ENCODE measurements at regions not wholly inside any gene's neighbourhood (a gene's known extent, or its start where the extent isn't known, plus 50 kb on each side); places are given as distances from the start of the nearest gene placed in this dataset.

GRCh38 chr11:123268156-123268555 is 73.1 kb upstream of the CLMP start:
- peaks cover 3% of the 10 kb centered on the region for H3K9me3 Mint-ChIP-seq (ENCODE audit: unreplicated experiment)
- no peak overlapping the region for H3K4me3 Mint-ChIP-seq (ENCODE audit: unreplicated experiment)
- peaks cover 33% of the 10 kb centered on the region for H3K4me1 Mint-ChIP-seq (ENCODE audit: low read depth, unreplicated experiment)
- H3K27ac Mint-ChIP-seq (ENCODE audit: unreplicated experiment) = peak overlapping the region; percentile 94
- peaks cover 9% of the 10 kb centered on the region for H3K27me3 Mint-ChIP-seq (ENCODE audit: unreplicated experiment)
- TF ChIP-seq, protein P1, sequence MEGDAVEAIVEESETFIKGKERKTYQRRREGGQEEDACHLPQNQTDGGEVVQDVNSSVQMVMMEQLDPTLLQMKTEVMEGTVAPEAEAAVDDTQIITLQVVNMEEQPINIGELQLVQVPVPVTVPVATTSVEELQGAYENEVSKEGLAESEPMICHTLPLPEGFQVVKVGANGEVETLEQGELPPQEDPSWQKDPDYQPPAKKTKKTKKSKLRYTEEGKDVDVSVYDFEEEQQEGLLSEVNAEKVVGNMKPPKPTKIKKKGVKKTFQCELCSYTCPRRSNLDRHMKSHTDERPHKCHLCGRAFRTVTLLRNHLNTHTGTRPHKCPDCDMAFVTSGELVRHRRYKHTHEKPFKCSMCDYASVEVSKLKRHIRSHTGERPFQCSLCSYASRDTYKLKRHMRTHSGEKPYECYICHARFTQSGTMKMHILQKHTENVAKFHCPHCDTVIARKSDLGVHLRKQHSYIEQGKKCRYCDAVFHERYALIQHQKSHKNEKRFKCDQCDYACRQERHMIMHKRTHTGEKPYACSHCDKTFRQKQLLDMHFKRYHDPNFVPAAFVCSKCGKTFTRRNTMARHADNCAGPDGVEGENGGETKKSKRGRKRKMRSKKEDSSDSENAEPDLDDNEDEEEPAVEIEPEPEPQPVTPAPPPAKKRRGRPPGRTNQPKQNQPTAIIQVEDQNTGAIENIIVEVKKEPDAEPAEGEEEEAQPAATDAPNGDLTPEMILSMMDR (IDR thresholded peaks at IDR 0.05; ENCODE audit: partially characterized antibody, unreplicated experiment) = no peak
- no peak for DNase-seq
- no peaks in the 10 kb centered on the region for H3K36me3 Mint-ChIP-seq (ENCODE audit: unreplicated experiment)

GRCh38 chr11:123265951-123266350 is 70.9 kb upstream of the CLMP start:
- Mint-ChIP-seq H3K27me3 (ENCODE audit: unreplicated experiment) (peaks cover 11% of the 10 kb centered on the region), H3K9me3 (ENCODE audit: unreplicated experiment) (peaks cover 3% of the 10 kb centered on the region), H3K4me3 (ENCODE audit: unreplicated experiment) (no peak overlapping the region), H3K36me3 (ENCODE audit: unreplicated experiment) (no peaks in the 10 kb centered on the region), H3K27ac (ENCODE audit: unreplicated experiment) (no peak overlapping the region), H3K4me1 (ENCODE audit: low read depth, unreplicated experiment) (peaks cover 33% of the 10 kb centered on the region)
- TF ChIP-seq, protein P1 (IDR thresholded peaks at IDR 0.05; ENCODE audit: partially characterized antibody, unreplicated experiment) = no peak
- no peak for DNase-seq

DNA sequence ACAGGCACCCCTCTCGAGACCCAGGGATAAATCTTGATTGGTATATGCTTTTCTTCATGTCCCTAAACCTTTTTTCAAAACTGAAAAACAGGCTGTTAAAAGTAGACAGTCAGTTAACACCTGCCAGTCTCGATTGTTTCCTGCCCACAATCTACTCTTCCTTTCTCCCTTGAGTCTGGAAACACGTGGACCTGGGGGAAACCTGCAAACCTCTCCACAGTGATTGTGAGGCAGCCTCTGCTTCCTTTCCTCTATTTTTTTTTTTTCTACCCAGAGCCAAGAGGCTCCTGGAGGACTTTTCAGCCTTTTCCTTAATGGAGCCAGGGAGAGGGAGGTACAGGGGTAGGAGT is 69.4 kb upstream of the CLMP start:
- H3K27me3 Mint-ChIP-seq (ENCODE audit: unreplicated experiment) = peaks cover 11% of the 10 kb centered on the region
- peaks cover 3% of the 10 kb centered on the region for H3K9me3 Mint-ChIP-seq (ENCODE audit: unreplicated experiment)
- no peak for DNase-seq
- peaks cover 5% of the 10 kb centered on the region for H3K36me3 Mint-ChIP-seq (ENCODE audit: unreplicated experiment)
- H3K4me1 Mint-ChIP-seq (ENCODE audit: low read depth, unreplicated experiment) = peaks cover 33% of the 10 kb centered on the region
- H3K4me3 Mint-ChIP-seq (ENCODE audit: unreplicated experiment) = peak overlapping the region; percentile 65
- TF ChIP-seq, protein P1 (IDR thresholded peaks at IDR 0.05; ENCODE audit: partially characterized antibody, unreplicated experiment) = no peak
- H3K27ac Mint-ChIP-seq (ENCODE audit: unreplicated experiment) = peak overlapping the region; percentile 86

DNA sequence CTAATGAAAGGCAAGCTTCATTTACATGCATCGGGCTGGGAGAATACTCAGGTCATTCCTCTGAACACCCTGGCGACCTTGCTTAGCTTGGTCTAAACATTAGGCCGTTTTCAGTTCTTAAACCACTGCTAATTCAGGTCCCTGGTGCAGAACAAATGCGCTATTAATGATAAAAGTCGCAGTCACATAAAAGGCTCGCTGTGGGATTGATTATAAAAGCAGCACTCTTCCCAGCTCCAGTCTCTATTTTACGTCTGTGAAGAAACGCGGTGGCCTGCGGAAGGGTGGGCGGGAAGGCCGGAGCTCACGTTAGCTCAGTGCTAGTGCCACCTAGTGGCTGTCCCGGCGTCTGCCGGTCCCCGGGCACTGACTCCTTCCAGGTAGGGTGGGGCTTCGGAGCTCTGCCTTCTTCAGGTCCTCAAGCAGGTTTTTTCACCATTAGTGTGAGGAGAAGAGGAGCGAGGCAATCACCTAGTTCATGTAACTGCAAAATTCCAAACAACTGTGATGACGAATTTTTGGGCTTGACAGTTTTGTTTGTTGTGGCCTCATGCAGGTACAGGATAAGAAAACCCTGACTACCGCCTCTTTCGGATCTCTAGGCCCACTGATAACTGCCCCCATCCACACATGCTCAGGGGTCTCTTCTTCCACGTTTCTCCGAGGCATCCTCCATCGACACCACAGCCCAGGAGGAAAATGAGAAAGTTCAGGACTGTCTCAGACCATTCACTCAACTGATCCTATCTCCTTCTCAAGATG is 66.5 kb upstream of the CLMP start:
- peak; percentile 89 for DNase-seq
- TF ChIP-seq, protein P1 (IDR thresholded peaks at IDR 0.05; ENCODE audit: partially characterized antibody, unreplicated experiment) = peak; percentile 89
- H3K27me3 Mint-ChIP-seq (ENCODE audit: unreplicated experiment) = peaks cover 7% of the 10 kb centered on the region
- peaks cover 9% of the 10 kb centered on the region for H3K36me3 Mint-ChIP-seq (ENCODE audit: unreplicated experiment)
- peaks cover 30% of the 10 kb centered on the region for H3K4me1 Mint-ChIP-seq (ENCODE audit: low read depth, unreplicated experiment)
- H3K4me3 Mint-ChIP-seq (ENCODE audit: unreplicated experiment) = no peak overlapping the region
- H3K27ac Mint-ChIP-seq (ENCODE audit: unreplicated experiment) = no peak overlapping the region
- no peaks in the 10 kb centered on the region for H3K9me3 Mint-ChIP-seq (ENCODE audit: unreplicated experiment)

GRCh38 chr11:123260511-123261211 is 65.6 kb upstream of the CLMP start:
- no peak for DNase-seq
- TF ChIP-seq, protein P1 (IDR thresholded peaks at IDR 0.05; ENCODE audit: partially characterized antibody, unreplicated experiment) = no peak
- peaks cover 7% of the 10 kb centered on the region for H3K27me3 Mint-ChIP-seq (ENCODE audit: unreplicated experiment)
- H3K4me1 Mint-ChIP-seq (ENCODE audit: low read depth, unreplicated experiment) = peaks cover 28% of the 10 kb centered on the region
- peaks cover 2% of the 10 kb centered on the region for H3K9me3 Mint-ChIP-seq (ENCODE audit: unreplicated experiment)
- no peak overlapping the region for H3K4me3 Mint-ChIP-seq (ENCODE audit: unreplicated experiment)
- peaks cover 9% of the 10 kb centered on the region for H3K36me3 Mint-ChIP-seq (ENCODE audit: unreplicated experiment)
- no peak overlapping the region for H3K27ac Mint-ChIP-seq (ENCODE audit: unreplicated experiment)
